ENCODE measurements at regions not wholly inside any gene's neighbourhood (a gene's known extent, or its start where the extent isn't known, plus 50 kb on each side); places are given as distances from the start of the nearest gene placed in this dataset.
"Not testable (repeated sequence)": the region's sequence is repeated elsewhere in the genome, so short reads cannot be mapped to it uniquely, and the experiment has no call there.

GRCh38 chr1:224040423-224040822 is 73.5 kb upstream of the FBXO28 start:
- TF ChIP-seq CTCF (IDR thresholded peaks at IDR 0.05; ENCODE audit: low read depth, low read length, poor library complexity, severe bottlenecking); EZH2phosphoT487 (IDR thresholded peaks at IDR 0.05; ENCODE audit: borderline replicate concordance, low read length): not testable (repeated sequence)
